ENCODE measurements at regions not wholly inside any gene's neighbourhood (a gene's known extent, or its start where the extent isn't known, plus 50 kb on each side); places are given as distances from the start of the nearest gene placed in this dataset.

- TF ChIP-seq POLR2A (IDR thresholded peaks at IDR 0.05; ENCODE audit: low read length) (no peak), GATA1 (IDR thresholded peaks at IDR 0.05; ENCODE audit: low read depth, low read length) (no peak)
These were observed 235.5 kb upstream of the ANO3 start for GRCh38 chr11:26096451-26096850.

Data from erythroblast (primary cell).